HCT116 (cell line): ENCODE measurements at regions not wholly inside any gene's neighbourhood (a gene's known extent, or its start where the extent isn't known, plus 50 kb on each side); places are given as distances from the start of the nearest gene placed in this dataset.
"Not testable (repeated sequence)": the region's sequence is repeated elsewhere in the genome, so short reads cannot be mapped to it uniquely, and the experiment has no call there.

Experiments used
- CTCF ChIP-seq, 3 experiments: fragments of 200-600 bp in 1 of 3; sonication (generic) in 1 of 3; IDR thresholded peaks in 2 of 3; conservative IDR thresholded peaks in 1 of 3; 2 replicates each; pipeline ENCODE4 v1.5.1; 2012 to 2017; ENCODE audit warnings: low read depth in 2 of 3, low read length in 2 of 3, antibody characterized with exemption in 1 of 3, borderline replicate concordance in 1 of 3, control low read depth in 1 of 3, mild to moderate bottlenecking in 1 of 3, mixed read lengths in 1 of 3, mixed run types in 1 of 3, moderate library complexity in 1 of 3; ENCODE audit not compliant: insufficient read depth in 1 of 3
- EZH2 ChIP-seq: fragments of 200-600 bp; sonication (generic); IDR thresholded peaks from 2 replicates; pipeline ENCODE4 v1.6.1; 2017; ENCODE audit warnings: antibody characterized with exemption, mixed run types
- FOSL1 ChIP-seq: IDR thresholded peaks from 2 replicates; pipeline ENCODE4 v1.6.1; 2012; ENCODE audit warnings: low read depth
- SP1 ChIP-seq: IDR thresholded peaks from 2 replicates; pipeline ENCODE4 v1.6.1; 2012; ENCODE audit warnings: low read depth
- TCF7L2 ChIP-seq: IDR thresholded peaks from 2 replicates; pipeline ENCODE4 v1.7.0; 2011; ENCODE audit warnings: borderline replicate concordance, inconsistent platforms; ENCODE audit not compliant: insufficient read depth, insufficient read length; ENCODE audit errors: extremely low read depth
- TF ChIP-seq, protein P1 (sequence below): IDR thresholded peaks from 2 replicates; pipeline ENCODE4 v1.6.1; 2011; ENCODE audit warnings: mild to moderate bottlenecking, low read length, moderate library complexity; ENCODE audit not compliant: insufficient replicate concordance; ENCODE audit errors: extremely low read depth

GRCh38 chr12:76175946-76176345, 91.5 kb upstream of the NAP1L1 start:
- not testable (repeated sequence) for TF ChIP-seq TCF7L2; CTCF (IDR thresholded peaks at IDR 0.05 in 2 of 3, conservative IDR thresholded peaks at IDR 0.05 in 1 of 3; ENCODE audit: borderline replicate concordance in 1 of 3, insufficient read depth in 1 of 3, low read depth in 2 of 3, low read length in 2 of 3); SP1; EZH2; FOSL1
- TF ChIP-seq, protein P1, sequence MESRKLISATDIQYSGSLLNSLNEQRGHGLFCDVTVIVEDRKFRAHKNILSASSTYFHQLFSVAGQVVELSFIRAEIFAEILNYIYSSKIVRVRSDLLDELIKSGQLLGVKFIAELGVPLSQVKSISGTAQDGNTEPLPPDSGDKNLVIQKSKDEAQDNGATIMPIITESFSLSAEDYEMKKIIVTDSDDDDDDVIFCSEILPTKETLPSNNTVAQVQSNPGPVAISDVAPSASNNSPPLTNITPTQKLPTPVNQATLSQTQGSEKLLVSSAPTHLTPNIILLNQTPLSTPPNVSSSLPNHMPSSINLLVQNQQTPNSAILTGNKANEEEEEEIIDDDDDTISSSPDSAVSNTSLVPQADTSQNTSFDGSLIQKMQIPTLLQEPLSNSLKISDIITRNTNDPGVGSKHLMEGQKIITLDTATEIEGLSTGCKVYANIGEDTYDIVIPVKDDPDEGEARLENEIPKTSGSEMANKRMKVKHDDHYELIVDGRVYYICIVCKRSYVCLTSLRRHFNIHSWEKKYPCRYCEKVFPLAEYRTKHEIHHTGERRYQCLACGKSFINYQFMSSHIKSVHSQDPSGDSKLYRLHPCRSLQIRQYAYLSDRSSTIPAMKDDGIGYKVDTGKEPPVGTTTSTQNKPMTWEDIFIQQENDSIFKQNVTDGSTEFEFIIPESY = not testable (repeated sequence)
